Heart left ventricle (tissue), 13 donors: ENCODE measurements at regions not wholly inside any gene's neighbourhood (a gene's known extent, or its start where the extent isn't known, plus 50 kb on each side); places are given as distances from the start of the nearest gene placed in this dataset.
"Not testable (repeated sequence)": the region's sequence is repeated elsewhere in the genome, so short reads cannot be mapped to it uniquely, and the experiment has no call there.

Experiments used
- CTCF ChIP-seq, 12 donors: fragments of 200-600 bp; sonication (generic) in 4 of 12; IDR thresholded peaks; one replicate each; pipeline versions ENCODE4 v1.5.0 to v1.8.0; 2018 to 2022; ENCODE audit warnings: antibody characterized with exemption in 12 of 12, mild to moderate bottlenecking in 5 of 12
- POLR2A ChIP-seq, 2 donors: fragments of 450-650 bp; IDR thresholded peaks; one replicate each; pipeline ENCODE4 v1.6.1; 2017; ENCODE audit warnings: antibody characterized with exemption in 2 of 2, mild to moderate bottlenecking in 2 of 2, moderate library complexity in 2 of 2
- donor health status: ischemic (EF 13 %, LVEDD 7.1; RV severe dilation, severe dysfunction).
- donor health status: DM: no; HTN: yes; CAD: no.
- donor health status: DM: no; HTN: no; CAD: no.
- donor health status: ischemic (EF 25% LVEDD 6.9; RV normal size, moderate dysfunction).
- donor health status: ischemic (EF 25% LVEDD 5.7; RV mildly dilated, moderate dysfunction).
- donor health status: ischemic (EF 35%, LVEDD 5.7; RV mildly dilated, moderate dysfunction).
- donor health status: nonischemic (EF 11% LVEDD 7.7; RV severe dilation, severe dysfunction).
- donor health status: DM: yes; HTN: yes; CAD: no.
- donor health status: PGD.
- donor health status: ischemic (EF 29% LVEDD 5.4; RV normal size, mild dysfunction).
- donor health status: nonischemic (EF 23%, LVEDD 6.1; RV moderate dilation, normal function).

GRCh38 chr2:90295036-90295750 is 1603.7 kb downstream of the RPIA start:
- not testable (repeated sequence) for TF ChIP-seq CTCF, POLR2A (IDR thresholded peaks at IDR 0.05)
